ENCODE measurements at regions not wholly inside any gene's neighbourhood (a gene's known extent, or its start where the extent isn't known, plus 50 kb on each side); places are given as distances from the start of the nearest gene placed in this dataset.

- no peaks in the 10 kb centered on the region for H3K27me3 ChIP-seq (ENCODE audit: control insufficient read depth, insufficient read depth, low read length)
- DNase-seq (ENCODE audit: low read depth, low spot score): no peak
- no CpG with 5 or more reads among the region's 1 CpG for WGBS (ENCODE audit: insufficient coverage, insufficient read length)
These were observed 485.4 kb downstream of the CNTN3 start for GRCh38 chr3:74129056-74129455.

GRCh38 chr3:74127256-74127655, 487.2 kb downstream of the CNTN3 start:
- Histone ChIP-seq H3K36me3 (ENCODE audit: control insufficient read depth, insufficient read depth, low read length) (no peaks in the 10 kb centered on the region), H3K27me3 (ENCODE audit: control insufficient read depth, insufficient read depth, low read length) (no peaks in the 10 kb centered on the region), H3K27ac (ENCODE audit: low read length) (no peak overlapping the region), H3K4me3 (ENCODE audit: low read length) (no peak overlapping the region), H3K4me1 (ENCODE audit: control insufficient read depth, insufficient read depth, low read length) (no peaks in the 10 kb centered on the region), H3K9me3 (ENCODE audit: control insufficient read depth, insufficient read depth, low read length) (no peaks in the 10 kb centered on the region)
- DNase-seq (ENCODE audit: low read depth, low spot score): no peak
- WGBS (ENCODE audit: insufficient coverage, insufficient read length): no CpG with 5 or more reads among the region's 1 CpG

More at GRCh38 chr3:74129056-74129455, 485.4 kb downstream of the CNTN3 start:
- Histone ChIP-seq H3K4me3 (ENCODE audit: low read length) (no peak overlapping the region), H3K9me3 (ENCODE audit: control insufficient read depth, insufficient read depth, low read length) (no peaks in the 10 kb centered on the region), H3K36me3 (ENCODE audit: control insufficient read depth, insufficient read depth, low read length) (no peaks in the 10 kb centered on the region), H3K4me1 (ENCODE audit: control insufficient read depth, insufficient read depth, low read length) (no peaks in the 10 kb centered on the region), H3K27ac (ENCODE audit: low read length) (no peak overlapping the region)

- Histone ChIP-seq H3K4me3 (ENCODE audit: low read length) (no peak overlapping the region), H3K27me3 (ENCODE audit: control insufficient read depth, insufficient read depth, low read length) (no peaks in the 10 kb centered on the region), H3K36me3 (ENCODE audit: control insufficient read depth, insufficient read depth, low read length) (no peaks in the 10 kb centered on the region), H3K9me3 (ENCODE audit: control insufficient read depth, insufficient read depth, low read length) (no peaks in the 10 kb centered on the region), H3K4me1 (ENCODE audit: control insufficient read depth, insufficient read depth, low read length) (no peaks in the 10 kb centered on the region), H3K27ac (ENCODE audit: low read length) (no peak overlapping the region)
- no CpG with 5 or more reads among the region's 7 CpGs for WGBS (ENCODE audit: insufficient coverage, insufficient read length)
- DNase-seq (ENCODE audit: low read depth, low spot score): no peak
These were observed 489.7 kb downstream of the CNTN3 start for GRCh38 chr3:74124782-74125181.

GRCh38 chr3:74122281-74122680, 492.2 kb downstream of the CNTN3 start:
- Histone ChIP-seq H3K27me3 (ENCODE audit: control insufficient read depth, insufficient read depth, low read length) (no peaks in the 10 kb centered on the region), H3K4me3 (ENCODE audit: low read length) (no peak overlapping the region), H3K27ac (ENCODE audit: low read length) (no peak overlapping the region), H3K9me3 (ENCODE audit: control insufficient read depth, insufficient read depth, low read length) (no peaks in the 10 kb centered on the region), H3K36me3 (ENCODE audit: control insufficient read depth, insufficient read depth, low read length) (no peaks in the 10 kb centered on the region), H3K4me1 (ENCODE audit: control insufficient read depth, insufficient read depth, low read length) (no peaks in the 10 kb centered on the region)
- DNase-seq (ENCODE audit: low read depth, low spot score): no peak
- no CpG with 5 or more reads among the region's 3 CpGs for WGBS (ENCODE audit: insufficient coverage, insufficient read length)

- Histone ChIP-seq H3K4me3 (ENCODE audit: low read length) (no peak overlapping the region), H3K9me3 (ENCODE audit: control insufficient read depth, insufficient read depth, low read length) (no peaks in the 10 kb centered on the region), H3K4me1 (ENCODE audit: control insufficient read depth, insufficient read depth, low read length) (no peaks in the 10 kb centered on the region), H3K27me3 (ENCODE audit: control insufficient read depth, insufficient read depth, low read length) (no peaks in the 10 kb centered on the region), H3K27ac (ENCODE audit: low read length) (no peak overlapping the region), H3K36me3 (ENCODE audit: control insufficient read depth, insufficient read depth, low read length) (no peaks in the 10 kb centered on the region)
- no CpG with 5 or more reads among the region's 1 CpG for WGBS (ENCODE audit: insufficient coverage, insufficient read length)
- DNase-seq (ENCODE audit: low read depth, low spot score): no peak
These were observed 492.7 kb downstream of the CNTN3 start for GRCh38 chr3:74121761-74122160.

GRCh38 chr3:74119221-74119620, 494.5 kb upstream of the PDZRN3 start:
- no peaks in the 10 kb centered on the region for H3K27me3 ChIP-seq (ENCODE audit: control insufficient read depth, insufficient read depth, low read length)
- H3K9me3 ChIP-seq (ENCODE audit: control insufficient read depth, insufficient read depth, low read length): no peaks in the 10 kb centered on the region
- H3K36me3 ChIP-seq (ENCODE audit: control insufficient read depth, insufficient read depth, low read length): no peaks in the 10 kb centered on the region
- no peaks in the 10 kb centered on the region for H3K4me1 ChIP-seq (ENCODE audit: control insufficient read depth, insufficient read depth, low read length)
- no CpG with 5 or more reads among the region's 1 CpG for WGBS (ENCODE audit: insufficient coverage, insufficient read length)
- DNase-seq (ENCODE audit: low read depth, low spot score): no peak
- H3K4me3 ChIP-seq (ENCODE audit: low read length): no peak overlapping the region
- no peak overlapping the region for H3K27ac ChIP-seq (ENCODE audit: low read length)

GRCh38 chr3:74115906-74116305, 491.2 kb upstream of the PDZRN3 start:
- Histone ChIP-seq H3K4me3 (ENCODE audit: low read length) (no peak overlapping the region), H3K27me3 (ENCODE audit: control insufficient read depth, insufficient read depth, low read length) (no peaks in the 10 kb centered on the region), H3K27ac (ENCODE audit: low read length) (no peak overlapping the region), H3K36me3 (ENCODE audit: control insufficient read depth, insufficient read depth, low read length) (no peaks in the 10 kb centered on the region), H3K9me3 (ENCODE audit: control insufficient read depth, insufficient read depth, low read length) (no peaks in the 10 kb centered on the region), H3K4me1 (ENCODE audit: control insufficient read depth, insufficient read depth, low read length) (no peaks in the 10 kb centered on the region)
- DNase-seq (ENCODE audit: low read depth, low spot score): no peak
- no CpG with 5 or more reads among the region's 3 CpGs for WGBS (ENCODE audit: insufficient coverage, insufficient read length)

GRCh38 chr3:74107451-74107850, 482.7 kb upstream of the PDZRN3 start:
- Histone ChIP-seq H3K27ac (ENCODE audit: low read length) (no peak overlapping the region), H3K4me1 (ENCODE audit: control insufficient read depth, insufficient read depth, low read length) (no peaks in the 10 kb centered on the region), H3K36me3 (ENCODE audit: control insufficient read depth, insufficient read depth, low read length) (no peaks in the 10 kb centered on the region), H3K4me3 (ENCODE audit: low read length) (no peak overlapping the region), H3K9me3 (ENCODE audit: control insufficient read depth, insufficient read depth, low read length) (no peaks in the 10 kb centered on the region), H3K27me3 (ENCODE audit: control insufficient read depth, insufficient read depth, low read length) (no peaks in the 10 kb centered on the region)
- WGBS (ENCODE audit: insufficient coverage, insufficient read length): no CpG with 5 or more reads among the region's 2 CpGs
- no peak for DNase-seq (ENCODE audit: low read depth, low spot score)

GRCh38 chr3:74106925-74107324, 482.2 kb upstream of the PDZRN3 start:
- no CpG with 5 or more reads among the region's 2 CpGs for WGBS (ENCODE audit: insufficient coverage, insufficient read length)
- Histone ChIP-seq H3K36me3 (ENCODE audit: control insufficient read depth, insufficient read depth, low read length) (no peaks in the 10 kb centered on the region), H3K4me3 (ENCODE audit: low read length) (no peak overlapping the region), H3K27me3 (ENCODE audit: control insufficient read depth, insufficient read depth, low read length) (no peaks in the 10 kb centered on the region), H3K4me1 (ENCODE audit: control insufficient read depth, insufficient read depth, low read length) (no peaks in the 10 kb centered on the region), H3K27ac (ENCODE audit: low read length) (no peak overlapping the region), H3K9me3 (ENCODE audit: control insufficient read depth, insufficient read depth, low read length) (no peaks in the 10 kb centered on the region)
- DNase-seq (ENCODE audit: low read depth, low spot score): no peak

GRCh38 chr3:74091204-74091603, 466.5 kb upstream of the PDZRN3 start:
- H3K4me3 ChIP-seq (ENCODE audit: low read length): no peak overlapping the region
- no CpG with 5 or more reads among the region's 2 CpGs for WGBS (ENCODE audit: insufficient coverage, insufficient read length)
- no peaks in the 10 kb centered on the region for H3K9me3 ChIP-seq (ENCODE audit: control insufficient read depth, insufficient read depth, low read length)
- no peak for DNase-seq (ENCODE audit: low read depth, low spot score)
- no peaks in the 10 kb centered on the region for H3K4me1 ChIP-seq (ENCODE audit: control insufficient read depth, insufficient read depth, low read length)
- no peaks in the 10 kb centered on the region for H3K27me3 ChIP-seq (ENCODE audit: control insufficient read depth, insufficient read depth, low read length)
- no peaks in the 10 kb centered on the region for H3K36me3 ChIP-seq (ENCODE audit: control insufficient read depth, insufficient read depth, low read length)
- no peak overlapping the region for H3K27ac ChIP-seq (ENCODE audit: low read length)

GRCh38 chr3:74089814-74090213, 465.1 kb upstream of the PDZRN3 start:
- Histone ChIP-seq H3K27ac (ENCODE audit: low read length) (no peak overlapping the region), H3K4me1 (ENCODE audit: control insufficient read depth, insufficient read depth, low read length) (no peaks in the 10 kb centered on the region), H3K27me3 (ENCODE audit: control insufficient read depth, insufficient read depth, low read length) (no peaks in the 10 kb centered on the region), H3K36me3 (ENCODE audit: control insufficient read depth, insufficient read depth, low read length) (no peaks in the 10 kb centered on the region), H3K4me3 (ENCODE audit: low read length) (no peak overlapping the region), H3K9me3 (ENCODE audit: control insufficient read depth, insufficient read depth, low read length) (no peaks in the 10 kb centered on the region)
- DNase-seq (ENCODE audit: low read depth, low spot score): no peak
- WGBS (ENCODE audit: insufficient coverage, insufficient read length): no CpG with 5 or more reads among the region's 1 CpG
